ENCODE measurements at regions not wholly inside any gene's neighbourhood (a gene's known extent, or its start where the extent isn't known, plus 50 kb on each side); places are given as distances from the start of the nearest gene placed in this dataset.

DNA sequence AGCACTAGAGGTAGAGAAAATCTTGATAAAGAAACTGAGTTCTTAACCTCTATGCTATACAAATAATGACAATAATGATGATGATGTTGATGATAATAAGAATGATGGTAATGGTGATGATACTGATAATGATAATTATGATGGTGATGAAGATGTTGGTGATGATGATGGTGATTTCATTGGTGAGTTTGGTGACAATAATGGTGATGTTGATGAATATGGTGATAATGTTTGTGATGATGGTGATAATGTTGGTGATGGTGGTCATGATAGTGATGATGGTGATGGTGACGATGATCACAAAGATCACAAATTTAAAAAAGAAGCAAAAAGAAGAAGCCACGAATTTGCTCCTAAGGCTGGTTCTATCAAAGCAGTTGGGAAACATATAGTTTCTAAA is 519.0 kb upstream of the C16orf82 start:
- DNase-seq (ENCODE audit: low read depth), result no peak
- H3K36me3 ChIP-seq (ENCODE audit: control insufficient read depth, insufficient read depth, low read length), result no peaks in the 10 kb centered on the region
- no peaks in the 10 kb centered on the region for H3K27me3 ChIP-seq (ENCODE audit: control insufficient read depth, insufficient read depth, low read length)
- TF ChIP-seq, protein P1, sequence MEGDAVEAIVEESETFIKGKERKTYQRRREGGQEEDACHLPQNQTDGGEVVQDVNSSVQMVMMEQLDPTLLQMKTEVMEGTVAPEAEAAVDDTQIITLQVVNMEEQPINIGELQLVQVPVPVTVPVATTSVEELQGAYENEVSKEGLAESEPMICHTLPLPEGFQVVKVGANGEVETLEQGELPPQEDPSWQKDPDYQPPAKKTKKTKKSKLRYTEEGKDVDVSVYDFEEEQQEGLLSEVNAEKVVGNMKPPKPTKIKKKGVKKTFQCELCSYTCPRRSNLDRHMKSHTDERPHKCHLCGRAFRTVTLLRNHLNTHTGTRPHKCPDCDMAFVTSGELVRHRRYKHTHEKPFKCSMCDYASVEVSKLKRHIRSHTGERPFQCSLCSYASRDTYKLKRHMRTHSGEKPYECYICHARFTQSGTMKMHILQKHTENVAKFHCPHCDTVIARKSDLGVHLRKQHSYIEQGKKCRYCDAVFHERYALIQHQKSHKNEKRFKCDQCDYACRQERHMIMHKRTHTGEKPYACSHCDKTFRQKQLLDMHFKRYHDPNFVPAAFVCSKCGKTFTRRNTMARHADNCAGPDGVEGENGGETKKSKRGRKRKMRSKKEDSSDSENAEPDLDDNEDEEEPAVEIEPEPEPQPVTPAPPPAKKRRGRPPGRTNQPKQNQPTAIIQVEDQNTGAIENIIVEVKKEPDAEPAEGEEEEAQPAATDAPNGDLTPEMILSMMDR (IDR thresholded peaks at IDR 0.05; ENCODE audit: insufficient read depth, low read length, poor library complexity, severe bottlenecking), result no peak
- no peak overlapping the region for H3K4me3 ChIP-seq (ENCODE audit: low read depth, low read length)

- H3K27me3 ChIP-seq (ENCODE audit: control insufficient read depth, insufficient read depth, low read length), result no peaks in the 10 kb centered on the region
- H3K36me3 ChIP-seq (ENCODE audit: control insufficient read depth, insufficient read depth, low read length), result no peaks in the 10 kb centered on the region
- no peak overlapping the region for H3K4me3 ChIP-seq (ENCODE audit: low read depth, low read length)
- no peak for DNase-seq (ENCODE audit: low read depth)
- TF ChIP-seq, protein P1 (IDR thresholded peaks at IDR 0.05; ENCODE audit: insufficient read depth, low read length, poor library complexity, severe bottlenecking), result no peak
Measured at GRCh38 chr16:26550111-26550610, 516.6 kb upstream of the C16orf82 start.

- TF ChIP-seq, protein P1 (IDR thresholded peaks at IDR 0.05; ENCODE audit: insufficient read depth, low read length, poor library complexity, severe bottlenecking), result no peak
- Histone ChIP-seq H3K4me3 (ENCODE audit: low read depth, low read length) (no peak overlapping the region), H3K27me3 (ENCODE audit: control insufficient read depth, insufficient read depth, low read length) (no peaks in the 10 kb centered on the region), H3K36me3 (ENCODE audit: control insufficient read depth, insufficient read depth, low read length) (no peaks in the 10 kb centered on the region)
- DNase-seq (ENCODE audit: low read depth), result no peak
Measured at GRCh38 chr16:26554030-26554429, 512.7 kb upstream of the C16orf82 start.

GRCh38 chr16:26561303-26561702 is 505.4 kb upstream of the C16orf82 start:
- no peak for DNase-seq (ENCODE audit: low read depth)
- Histone ChIP-seq H3K36me3 (ENCODE audit: control insufficient read depth, insufficient read depth, low read length) (no peaks in the 10 kb centered on the region), H3K27me3 (ENCODE audit: control insufficient read depth, insufficient read depth, low read length) (no peaks in the 10 kb centered on the region), H3K4me3 (ENCODE audit: low read depth, low read length) (no peak overlapping the region)
- TF ChIP-seq, protein P1 (IDR thresholded peaks at IDR 0.05; ENCODE audit: insufficient read depth, low read length, poor library complexity, severe bottlenecking), result no peak

- Histone ChIP-seq H3K4me3 (ENCODE audit: low read depth, low read length) (no peak overlapping the region), H3K27me3 (ENCODE audit: control insufficient read depth, insufficient read depth, low read length) (no peaks in the 10 kb centered on the region), H3K36me3 (ENCODE audit: control insufficient read depth, insufficient read depth, low read length) (no peaks in the 10 kb centered on the region)
- no peak for DNase-seq (ENCODE audit: low read depth)
- TF ChIP-seq, protein P1 (IDR thresholded peaks at IDR 0.05; ENCODE audit: insufficient read depth, low read length, poor library complexity, severe bottlenecking), result no peak
Measured at GRCh38 chr16:26563018-26563417, 503.7 kb upstream of the C16orf82 start.

GRCh38 chr16:26567356-26567755 is 499.4 kb upstream of the C16orf82 start:
- Histone ChIP-seq H3K36me3 (ENCODE audit: control insufficient read depth, insufficient read depth, low read length) (no peaks in the 10 kb centered on the region), H3K4me3 (ENCODE audit: low read depth, low read length) (no peak overlapping the region), H3K27me3 (ENCODE audit: control insufficient read depth, insufficient read depth, low read length) (no peaks in the 10 kb centered on the region)
- TF ChIP-seq, protein P1 (IDR thresholded peaks at IDR 0.05; ENCODE audit: insufficient read depth, low read length, poor library complexity, severe bottlenecking), result no peak
- DNase-seq (ENCODE audit: low read depth), result no peak
